ENCODE measurements at regions not wholly inside any gene's neighbourhood (a gene's known extent, or its start where the extent isn't known, plus 50 kb on each side); places are given as distances from the start of the nearest gene placed in this dataset.

DNA sequence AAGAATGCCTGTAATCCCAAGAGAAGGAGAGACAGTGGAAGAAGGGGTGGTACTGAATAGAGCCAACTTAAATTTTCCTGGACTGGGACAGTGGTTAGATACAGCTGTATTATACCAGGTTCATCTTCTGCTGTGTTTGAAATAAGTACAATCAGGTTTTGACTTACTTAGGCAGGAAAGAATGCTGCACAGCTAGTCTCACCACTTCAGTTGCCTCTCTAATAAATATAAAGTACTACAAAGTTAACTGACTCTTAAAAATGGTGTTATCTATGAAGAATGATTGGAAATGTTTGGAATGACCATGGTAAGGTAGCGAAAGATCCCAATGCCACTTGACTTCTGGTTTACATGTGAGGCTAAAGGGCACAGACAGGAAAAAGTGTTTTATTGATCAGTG, 652.1 kb downstream of the NOVA1 start:
- CTCF ChIA-PET, result no interaction called here

More for the DNA sequence above, 652.1 kb downstream of the NOVA1 start:
- H3K79me2 ChIP-seq (ENCODE audit: insufficient read depth), result no peaks in the 10 kb centered on the region
- 0% methylated on average over 1 of the region's 1 CpG for WGBS (ENCODE audit: low lambda C conversion rate)
- no peak overlapping the region for H3K9ac ChIP-seq
- H3F3A ChIP-seq (replicated peaks; ENCODE audit: insufficient read depth), result no peaks in the 10 kb centered on the region
- H3K4me1 ChIP-seq (ENCODE audit: control insufficient read depth in 1 of 2, insufficient read depth in 2 of 2, low read depth in 1 of 2, low read length in 1 of 2), result no peaks in the 10 kb centered on the region
- no peaks in the 10 kb centered on the region for H3K36me3 ChIP-seq (replicated peaks in 1 of 2; ENCODE audit: control insufficient read depth in 1 of 2, insufficient read depth in 2 of 2, low read length in 1 of 2)
- H3K9me3 ChIP-seq, result no peaks in the 10 kb centered on the region
- no peak overlapping the region for H3K27ac ChIP-seq (ENCODE audit: low read depth in 2 of 2, low read length in 1 of 2)
- no peak overlapping the region for H3K4me3 ChIP-seq (ENCODE audit: low read depth in 2 of 2, low read length in 1 of 2)
- no peaks in the 10 kb centered on the region for H4K20me1 ChIP-seq (ENCODE audit: insufficient read depth)
- H3K9me2 ChIP-seq, result no peaks in the 10 kb centered on the region
- no peak overlapping the region for H3K4me2 ChIP-seq
- H3K27me3 ChIP-seq (ENCODE audit: insufficient read depth), result peaks cover 15% of the 10 kb centered on the region
- DNase-seq, result no peak
- no peak overlapping the region for H2AFZ ChIP-seq (ENCODE audit: low read depth)
- POLR2A ChIA-PET, result no interaction called here
- TF ChIP-seq, protein P1, sequence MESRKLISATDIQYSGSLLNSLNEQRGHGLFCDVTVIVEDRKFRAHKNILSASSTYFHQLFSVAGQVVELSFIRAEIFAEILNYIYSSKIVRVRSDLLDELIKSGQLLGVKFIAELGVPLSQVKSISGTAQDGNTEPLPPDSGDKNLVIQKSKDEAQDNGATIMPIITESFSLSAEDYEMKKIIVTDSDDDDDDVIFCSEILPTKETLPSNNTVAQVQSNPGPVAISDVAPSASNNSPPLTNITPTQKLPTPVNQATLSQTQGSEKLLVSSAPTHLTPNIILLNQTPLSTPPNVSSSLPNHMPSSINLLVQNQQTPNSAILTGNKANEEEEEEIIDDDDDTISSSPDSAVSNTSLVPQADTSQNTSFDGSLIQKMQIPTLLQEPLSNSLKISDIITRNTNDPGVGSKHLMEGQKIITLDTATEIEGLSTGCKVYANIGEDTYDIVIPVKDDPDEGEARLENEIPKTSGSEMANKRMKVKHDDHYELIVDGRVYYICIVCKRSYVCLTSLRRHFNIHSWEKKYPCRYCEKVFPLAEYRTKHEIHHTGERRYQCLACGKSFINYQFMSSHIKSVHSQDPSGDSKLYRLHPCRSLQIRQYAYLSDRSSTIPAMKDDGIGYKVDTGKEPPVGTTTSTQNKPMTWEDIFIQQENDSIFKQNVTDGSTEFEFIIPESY (IDR thresholded peaks at IDR 0.05; ENCODE audit: borderline replicate concordance, low read depth), result no peak
- TF ChIP-seq GATA2 (CRISPR knock-in tag; IDR thresholded peaks at IDR 0.05) (no peak), SMC3 (IDR thresholded peaks at IDR 0.05; ENCODE audit: low read depth, low read length) (no peak), CHD2 (IDR thresholded peaks at IDR 0.05; ENCODE audit: low read length, partially characterized antibody) (no peak), MXI1 (IDR thresholded peaks at IDR 0.05; ENCODE audit: low read depth, low read length) (no peak), JUND (IDR thresholded peaks at IDR 0.05) (no peak), EZH2phosphoT487 (IDR thresholded peaks at IDR 0.05; ENCODE audit: borderline replicate concordance, low read depth) (no peak), FOXM1 (IDR thresholded peaks at IDR 0.05; ENCODE audit: low read depth) (no peak), TEAD4 (IDR thresholded peaks at IDR 0.05; ENCODE audit: borderline replicate concordance, insufficient read depth) (no peak), ELF1 (IDR thresholded peaks at IDR 0.05) (no peak), FOXJ3 (CRISPR knock-in tag; IDR thresholded peaks at IDR 0.05) (no peak), YY1 (IDR thresholded peaks at IDR 0.05; ENCODE audit: low read depth) (no peak), POLR2AphosphoS5 (IDR thresholded peaks at IDR 0.05; ENCODE audit: low read depth, low read length) (no peak), TCF12 (IDR thresholded peaks at IDR 0.05) (no peak)
- TF ChIP-seq, protein P2, sequence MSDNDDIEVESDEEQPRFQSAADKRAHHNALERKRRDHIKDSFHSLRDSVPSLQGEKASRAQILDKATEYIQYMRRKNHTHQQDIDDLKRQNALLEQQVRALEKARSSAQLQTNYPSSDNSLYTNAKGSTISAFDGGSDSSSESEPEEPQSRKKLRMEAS (IDR thresholded peaks at IDR 0.05; ENCODE audit: low read depth), result no peak
- TF ChIP-seq, protein P3, sequence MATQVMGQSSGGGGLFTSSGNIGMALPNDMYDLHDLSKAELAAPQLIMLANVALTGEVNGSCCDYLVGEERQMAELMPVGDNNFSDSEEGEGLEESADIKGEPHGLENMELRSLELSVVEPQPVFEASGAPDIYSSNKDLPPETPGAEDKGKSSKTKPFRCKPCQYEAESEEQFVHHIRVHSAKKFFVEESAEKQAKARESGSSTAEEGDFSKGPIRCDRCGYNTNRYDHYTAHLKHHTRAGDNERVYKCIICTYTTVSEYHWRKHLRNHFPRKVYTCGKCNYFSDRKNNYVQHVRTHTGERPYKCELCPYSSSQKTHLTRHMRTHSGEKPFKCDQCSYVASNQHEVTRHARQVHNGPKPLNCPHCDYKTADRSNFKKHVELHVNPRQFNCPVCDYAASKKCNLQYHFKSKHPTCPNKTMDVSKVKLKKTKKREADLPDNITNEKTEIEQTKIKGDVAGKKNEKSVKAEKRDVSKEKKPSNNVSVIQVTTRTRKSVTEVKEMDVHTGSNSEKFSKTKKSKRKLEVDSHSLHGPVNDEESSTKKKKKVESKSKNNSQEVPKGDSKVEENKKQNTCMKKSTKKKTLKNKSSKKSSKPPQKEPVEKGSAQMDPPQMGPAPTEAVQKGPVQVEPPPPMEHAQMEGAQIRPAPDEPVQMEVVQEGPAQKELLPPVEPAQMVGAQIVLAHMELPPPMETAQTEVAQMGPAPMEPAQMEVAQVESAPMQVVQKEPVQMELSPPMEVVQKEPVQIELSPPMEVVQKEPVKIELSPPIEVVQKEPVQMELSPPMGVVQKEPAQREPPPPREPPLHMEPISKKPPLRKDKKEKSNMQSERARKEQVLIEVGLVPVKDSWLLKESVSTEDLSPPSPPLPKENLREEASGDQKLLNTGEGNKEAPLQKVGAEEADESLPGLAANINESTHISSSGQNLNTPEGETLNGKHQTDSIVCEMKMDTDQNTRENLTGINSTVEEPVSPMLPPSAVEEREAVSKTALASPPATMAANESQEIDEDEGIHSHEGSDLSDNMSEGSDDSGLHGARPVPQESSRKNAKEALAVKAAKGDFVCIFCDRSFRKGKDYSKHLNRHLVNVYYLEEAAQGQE (IDR thresholded peaks at IDR 0.05; ENCODE audit: low read depth, low read length), result no peak
- TF ChIP-seq, protein P4, sequence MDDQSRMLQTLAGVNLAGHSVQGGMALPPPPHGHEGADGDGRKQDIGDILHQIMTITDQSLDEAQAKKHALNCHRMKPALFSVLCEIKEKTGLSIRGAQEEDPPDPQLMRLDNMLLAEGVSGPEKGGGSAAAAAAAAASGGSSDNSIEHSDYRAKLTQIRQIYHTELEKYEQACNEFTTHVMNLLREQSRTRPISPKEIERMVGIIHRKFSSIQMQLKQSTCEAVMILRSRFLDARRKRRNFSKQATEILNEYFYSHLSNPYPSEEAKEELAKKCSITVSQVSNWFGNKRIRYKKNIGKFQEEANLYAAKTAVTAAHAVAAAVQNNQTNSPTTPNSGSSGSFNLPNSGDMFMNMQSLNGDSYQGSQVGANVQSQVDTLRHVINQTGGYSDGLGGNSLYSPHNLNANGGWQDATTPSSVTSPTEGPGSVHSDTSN (IDR thresholded peaks at IDR 0.05), result no peak
- TF ChIP-seq, protein P5, sequence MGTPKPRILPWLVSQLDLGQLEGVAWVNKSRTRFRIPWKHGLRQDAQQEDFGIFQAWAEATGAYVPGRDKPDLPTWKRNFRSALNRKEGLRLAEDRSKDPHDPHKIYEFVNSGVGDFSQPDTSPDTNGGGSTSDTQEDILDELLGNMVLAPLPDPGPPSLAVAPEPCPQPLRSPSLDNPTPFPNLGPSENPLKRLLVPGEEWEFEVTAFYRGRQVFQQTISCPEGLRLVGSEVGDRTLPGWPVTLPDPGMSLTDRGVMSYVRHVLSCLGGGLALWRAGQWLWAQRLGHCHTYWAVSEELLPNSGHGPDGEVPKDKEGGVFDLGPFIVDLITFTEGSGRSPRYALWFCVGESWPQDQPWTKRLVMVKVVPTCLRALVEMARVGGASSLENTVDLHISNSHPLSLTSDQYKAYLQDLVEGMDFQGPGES (IDR thresholded peaks at IDR 0.05; ENCODE audit: low read depth, low read length), result no peak

Data from SK-N-SH (cell line).